ENCODE measurements at regions not wholly inside any gene's neighbourhood (a gene's known extent, or its start where the extent isn't known, plus 50 kb on each side); places are given as distances from the start of the nearest gene placed in this dataset.

- TF ChIP-seq POLR2A (IDR thresholded peaks at IDR 0.05) (no peak), POLR2AphosphoS5 (IDR thresholded peaks at IDR 0.05) (no peak), CTCF (IDR thresholded peaks at IDR 0.05) (no peak)
Observed at GRCh38 chr3:102161384-102162006, 273.3 kb upstream of the ZPLD1 start.
